HUDEP-2 (cell line): ENCODE measurements at regions not wholly inside any gene's neighbourhood (a gene's known extent, or its start where the extent isn't known, plus 50 kb on each side); places are given as distances from the start of the nearest gene placed in this dataset.

Source experiments
- DNase-seq, 76 experiments: peaks; one replicate each; lab custom pipeline; 2025; ENCODE audit not compliant: unreplicated experiment in 76 of 76; lab: John Stamatoyannopoulos, UW

DNA sequence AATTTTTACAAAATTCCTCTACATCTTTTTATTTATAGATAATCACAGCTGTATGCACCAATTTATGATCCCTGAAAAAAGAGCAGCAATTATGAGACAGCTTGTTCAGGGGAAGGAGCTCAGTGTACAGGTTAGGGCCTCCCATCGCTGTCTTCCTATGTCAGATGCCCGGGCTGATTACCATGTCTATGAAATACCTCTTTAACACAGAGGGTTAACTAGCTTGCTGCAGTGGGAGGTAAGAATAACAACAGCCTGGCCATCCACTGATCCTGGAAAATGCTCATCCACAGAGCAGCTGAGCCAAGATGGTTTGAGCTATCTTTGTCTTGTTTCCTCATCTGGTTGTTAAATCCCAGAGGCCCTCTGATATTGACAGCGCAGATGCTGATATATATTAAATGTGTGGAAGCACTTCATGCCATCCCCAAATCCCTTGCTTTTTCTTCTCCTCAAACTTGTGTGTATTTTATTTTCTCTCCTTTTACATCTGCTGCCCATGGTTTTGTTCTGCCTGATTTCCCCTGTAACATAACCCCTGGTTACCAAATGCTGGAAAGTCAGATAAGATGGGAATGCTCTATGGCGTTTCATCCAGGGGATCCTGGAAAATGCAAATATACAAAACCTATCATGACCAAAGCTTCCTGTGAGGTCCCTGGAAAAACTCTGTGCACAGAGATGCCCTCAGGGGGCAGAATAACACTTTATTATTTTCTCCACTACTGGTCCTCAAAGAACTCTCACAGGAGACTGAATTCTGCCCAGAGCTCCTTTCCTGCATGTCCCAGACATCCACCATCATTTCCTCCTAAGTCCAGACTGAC, 85.8 kb upstream of the PUDP start:
- no peak for DNase-seq

DNA sequence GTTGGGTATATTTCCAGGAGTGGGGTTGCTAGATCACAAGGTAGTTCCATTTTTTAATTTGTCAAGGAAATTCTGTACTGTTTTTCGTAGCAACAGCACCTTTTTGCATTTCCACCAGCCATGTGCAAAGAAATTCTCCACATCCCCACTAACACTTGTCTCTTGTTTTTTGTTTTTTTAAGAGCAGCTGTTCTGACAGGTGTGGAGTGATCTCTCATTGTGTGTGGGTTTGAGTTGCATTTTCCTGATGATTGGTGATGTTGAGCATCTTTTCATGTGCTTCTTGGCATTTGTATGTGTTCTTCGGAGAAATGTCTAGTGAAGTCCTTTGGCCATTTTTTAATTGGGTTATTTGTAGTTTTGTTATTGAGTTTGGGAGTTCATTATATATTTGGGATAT, 80.3 kb upstream of the PUDP start:
- DNase-seq = no peak

DNA sequence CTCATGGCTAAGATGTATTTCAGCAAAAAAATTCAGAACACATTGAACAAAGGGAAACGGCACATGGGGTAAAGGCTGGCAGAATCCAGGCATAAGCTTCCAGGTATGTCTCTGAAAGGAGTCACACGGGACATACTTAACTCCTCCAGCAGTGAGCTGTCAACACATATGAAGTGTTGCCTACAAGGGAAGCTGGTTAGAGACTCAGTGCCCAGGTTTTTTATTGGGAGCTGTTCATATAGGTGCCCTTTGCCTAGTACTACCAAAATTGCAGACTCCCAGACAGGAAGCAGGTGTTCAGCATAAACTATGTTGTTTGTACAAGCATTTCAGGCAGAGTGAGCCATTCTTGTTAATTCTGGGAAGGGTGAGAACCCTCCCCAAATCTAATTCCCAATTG, 77.4 kb upstream of the PUDP start:
- DNase-seq = no peak

DNA sequence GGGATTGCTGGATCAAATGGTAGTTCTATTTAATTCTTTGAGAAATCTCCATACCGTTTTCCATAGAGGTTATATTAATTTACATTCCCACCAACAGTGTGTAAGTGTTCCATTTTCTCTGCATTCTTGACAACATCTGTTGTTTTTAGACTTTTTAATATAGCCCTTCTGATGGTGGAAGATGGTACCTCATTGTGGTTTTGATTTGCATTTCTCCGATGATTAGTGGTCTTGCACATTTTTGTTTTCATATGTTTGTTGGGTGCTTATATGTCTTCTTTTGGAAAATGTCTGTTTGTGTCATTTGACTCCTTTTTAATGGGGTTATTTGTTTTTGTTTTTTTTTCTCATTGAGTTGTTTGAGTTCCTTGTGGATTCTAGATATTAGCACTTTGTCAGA, 75.3 kb upstream of the PUDP start:
- no peak for DNase-seq

DNA sequence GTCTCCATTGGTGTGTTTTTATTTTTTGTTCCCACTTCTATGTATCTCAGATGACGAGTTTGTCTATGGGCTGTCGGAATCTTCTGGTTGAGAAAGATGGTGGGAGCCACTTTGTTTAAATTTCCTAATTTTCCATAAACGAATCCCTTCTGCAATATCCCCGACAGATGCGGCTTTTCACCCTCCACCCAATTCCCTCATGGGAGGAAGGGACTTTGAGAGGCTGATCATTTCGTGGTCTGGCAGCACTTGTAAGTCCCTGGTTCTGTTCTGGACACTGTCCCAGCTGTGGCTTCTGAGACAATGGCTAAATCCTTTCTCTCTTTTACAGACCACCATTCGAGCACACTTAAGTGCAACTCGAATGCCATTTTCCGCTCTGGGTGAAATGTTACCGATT, 72.2 kb upstream of the PUDP start:
- no peak for DNase-seq

DNA sequence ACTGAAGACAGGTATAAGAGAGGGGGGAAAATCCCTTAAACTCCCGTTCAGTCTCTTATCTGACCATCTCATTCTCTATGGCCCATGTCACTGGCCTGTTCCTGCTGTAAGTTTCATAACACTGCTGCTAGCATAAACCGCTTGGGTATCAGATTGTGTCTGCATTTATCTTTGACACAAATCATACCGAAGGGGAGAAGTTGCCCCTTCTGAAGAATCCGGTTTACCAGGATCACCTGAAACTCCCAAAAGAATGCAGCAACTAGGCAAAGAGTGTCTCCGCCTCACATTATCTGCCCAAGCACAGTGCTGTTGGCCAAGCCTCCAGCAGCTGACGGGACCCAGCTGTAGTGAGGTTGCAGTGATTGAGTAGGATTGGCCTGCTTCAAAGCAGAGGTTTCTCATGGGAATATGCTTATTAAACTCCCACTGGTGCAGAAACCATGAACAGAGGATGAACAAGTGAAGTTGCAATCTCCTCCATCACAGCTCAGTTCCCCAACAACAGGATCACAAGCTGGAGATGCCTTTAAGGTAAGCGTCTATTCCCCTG, 71.3 kb upstream of the PUDP start:
- no peak for DNase-seq

DNA sequence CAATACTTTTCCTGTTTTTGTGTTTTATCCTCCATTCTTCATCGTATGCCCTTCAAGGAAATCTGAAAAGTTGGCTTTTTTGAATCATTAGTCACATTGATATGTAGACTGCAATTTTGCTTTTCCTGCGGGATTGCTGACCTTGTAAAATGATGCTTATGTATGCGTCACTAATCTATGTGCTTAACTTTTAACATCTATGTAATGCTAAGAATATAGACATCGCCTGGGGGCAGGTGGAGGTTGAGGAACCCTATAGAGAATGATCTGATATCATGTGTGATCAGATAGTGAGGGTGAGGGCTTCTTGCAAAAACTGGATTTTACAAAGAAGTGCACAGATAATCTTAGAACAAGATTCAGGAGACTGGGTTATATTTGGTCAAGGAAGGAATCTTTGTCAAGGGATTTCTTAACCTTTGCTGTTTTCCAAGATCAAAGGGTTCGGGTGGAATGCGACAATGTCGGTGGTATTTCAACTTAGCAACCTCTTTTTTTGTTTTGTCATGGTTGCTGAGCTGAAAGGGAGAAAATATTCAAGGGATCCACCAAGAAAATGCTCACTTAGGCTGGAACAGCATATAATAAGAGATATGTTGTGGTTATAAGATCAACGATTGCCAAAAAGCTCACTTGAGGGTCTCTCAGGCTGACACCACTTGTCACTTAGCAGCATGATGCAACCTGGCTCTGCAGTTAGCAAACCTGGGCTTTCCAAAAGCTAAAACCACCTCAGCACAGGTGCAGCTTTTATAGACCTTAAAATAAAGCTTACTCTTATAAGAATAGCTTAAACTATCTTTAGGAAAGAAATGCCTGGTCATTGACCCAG, 70.6 kb upstream of the PUDP start:
- DNase-seq = no peak

DNA sequence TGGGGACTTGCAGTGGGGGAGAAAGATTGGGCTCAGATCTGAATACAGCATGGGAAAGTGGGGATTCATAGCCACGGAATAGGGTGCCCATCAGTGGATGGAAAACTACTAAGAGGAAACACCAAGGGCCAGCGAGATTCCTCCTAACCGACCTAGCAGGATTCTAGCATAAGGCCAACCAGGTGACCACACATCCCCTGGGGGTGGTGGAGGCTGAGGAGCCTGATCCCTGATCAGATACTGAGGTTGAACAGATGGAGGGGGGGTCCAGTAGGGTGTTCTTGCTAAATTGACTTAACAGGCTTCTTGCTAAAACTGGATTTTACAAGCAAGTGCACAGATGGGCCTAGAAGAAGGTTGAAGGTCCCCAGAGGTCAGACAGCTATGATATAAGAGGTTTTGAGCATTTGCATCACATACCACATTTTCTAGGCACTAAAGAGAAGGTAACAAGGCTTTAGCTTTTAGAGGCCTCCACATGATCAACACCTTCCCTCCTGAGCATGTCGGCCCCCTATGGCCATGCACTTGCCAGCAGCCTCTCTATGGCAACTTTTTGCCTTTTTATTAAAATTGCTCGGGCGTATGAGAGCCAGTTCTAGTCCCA, 69.1 kb upstream of the PUDP start:
- DNase-seq = no peak

DNA sequence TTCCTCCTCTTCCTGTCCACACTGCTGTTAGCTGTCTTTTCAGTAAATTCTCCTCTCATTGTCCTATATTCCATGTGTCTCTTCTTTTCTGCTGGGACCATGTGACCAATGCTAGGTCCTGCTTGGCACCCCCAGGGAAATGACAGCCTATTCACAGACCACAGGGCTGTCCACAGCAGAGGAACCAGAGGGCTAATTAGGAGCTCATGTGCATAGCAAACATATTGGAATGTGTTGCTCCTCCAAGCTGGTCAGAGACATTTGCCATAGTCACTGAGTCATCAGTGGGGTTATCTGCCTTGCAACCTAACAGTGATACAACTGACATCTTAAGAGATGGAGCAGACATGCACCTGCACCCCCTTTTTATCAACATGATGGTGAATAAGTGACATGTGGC, 67.9 kb upstream of the PUDP start:
- no peak for DNase-seq

DNA sequence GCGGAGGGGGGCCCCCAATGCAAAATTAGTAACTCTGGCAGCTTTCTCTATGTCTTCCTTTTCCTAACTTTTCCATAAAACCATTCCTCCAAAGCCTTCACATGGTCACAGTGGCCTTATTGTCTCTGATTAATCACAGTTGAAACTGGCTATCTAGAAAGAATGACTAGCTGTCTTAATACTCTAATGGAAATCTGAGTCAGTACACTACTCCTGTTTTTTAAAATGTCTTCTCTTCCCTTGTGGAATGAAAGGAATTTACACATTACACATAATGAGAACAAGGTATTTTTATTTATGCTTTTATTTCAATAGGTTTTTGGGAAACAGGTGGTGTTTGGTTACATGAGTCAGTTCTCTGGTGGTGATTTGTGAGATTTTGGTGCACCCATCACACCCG, 66.3 kb upstream of the PUDP start:
- DNase-seq = no peak

DNA sequence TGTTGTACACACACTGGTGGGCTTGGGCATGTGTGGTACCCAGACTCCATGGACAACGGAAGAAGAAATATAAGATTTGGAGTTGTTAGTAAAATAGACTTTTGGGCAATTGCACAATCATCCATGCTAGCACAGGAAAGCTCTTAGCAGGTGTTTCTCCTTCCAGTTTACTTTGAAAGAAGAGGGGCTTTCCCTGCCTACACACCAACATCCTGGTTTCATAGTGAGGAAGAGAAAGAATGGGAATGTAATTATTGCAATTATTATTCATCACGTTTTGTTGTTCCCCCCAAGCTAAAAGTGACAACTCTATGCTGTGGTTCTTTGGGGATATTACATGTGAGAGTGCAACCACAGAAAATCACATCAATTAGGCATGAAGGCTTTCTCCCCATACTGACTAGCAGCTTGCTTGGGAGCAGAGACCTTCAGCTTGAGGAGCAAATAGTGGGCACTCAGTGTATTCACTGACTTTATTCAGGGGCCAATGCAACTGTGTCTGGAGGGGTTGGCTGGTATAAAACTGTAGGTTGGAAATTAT, 57.2 kb upstream of the PUDP start:
- DNase-seq = no peak

DNA sequence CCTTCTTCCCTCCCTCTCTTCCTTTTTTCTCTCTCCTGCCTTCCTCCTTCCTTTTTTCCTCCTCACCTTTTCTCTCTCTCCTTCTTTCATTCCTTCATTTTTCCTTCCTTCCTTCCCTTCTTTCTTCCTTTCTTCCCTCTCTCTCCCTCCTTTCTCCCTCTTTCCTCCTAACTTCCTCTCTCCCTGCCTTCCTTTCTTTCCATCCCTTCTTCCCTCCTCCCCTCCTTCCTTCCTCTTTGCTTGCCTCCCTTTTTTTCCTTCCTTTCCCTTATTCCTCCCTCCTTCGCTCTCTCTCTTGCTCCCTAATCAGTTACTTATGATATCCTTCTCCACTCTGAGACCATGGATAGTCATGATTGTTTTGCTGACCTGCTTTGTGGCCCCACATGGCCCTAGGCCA, 56.7 kb upstream of the PUDP start:
- DNase-seq = no peak

DNA sequence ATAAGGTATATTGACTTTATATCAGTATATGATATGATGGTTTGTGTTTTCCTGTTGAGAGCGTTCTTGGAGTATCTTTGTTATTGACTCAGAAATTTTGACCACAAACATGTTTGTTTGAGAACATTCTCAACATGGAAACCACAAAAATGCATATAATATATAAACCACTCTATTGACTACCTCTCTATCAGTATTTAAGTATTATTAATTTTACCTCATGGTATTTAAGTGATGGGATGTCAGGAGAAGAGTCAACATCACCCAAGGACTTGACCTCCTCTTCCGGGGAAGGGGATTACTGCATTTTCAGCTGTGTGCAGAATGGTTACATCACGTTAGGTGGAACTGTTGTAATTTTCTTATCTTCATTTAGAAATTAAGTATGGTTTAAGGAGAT, 54.3 kb upstream of the PUDP start:
- no peak for DNase-seq

DNA sequence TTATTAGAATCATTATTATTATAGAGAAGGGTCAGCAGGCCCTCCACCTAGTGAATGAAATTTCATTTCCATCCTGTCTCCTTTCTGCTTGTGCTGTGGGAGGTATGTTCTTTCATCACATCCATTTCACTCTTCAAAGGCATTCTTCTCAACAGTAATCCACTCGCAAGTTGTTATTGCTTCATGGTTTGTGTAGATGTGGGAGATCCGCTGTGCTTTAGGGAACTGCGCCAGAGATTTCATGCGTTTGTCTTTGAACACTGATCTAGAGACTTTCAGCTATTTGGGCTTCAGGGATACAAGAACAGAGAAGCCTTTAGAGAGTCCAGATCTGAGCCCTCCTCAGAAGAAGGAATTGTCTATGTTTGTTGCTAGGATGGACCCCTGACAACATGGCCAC, 53.5 kb upstream of the PUDP start:
- no peak for DNase-seq

DNA sequence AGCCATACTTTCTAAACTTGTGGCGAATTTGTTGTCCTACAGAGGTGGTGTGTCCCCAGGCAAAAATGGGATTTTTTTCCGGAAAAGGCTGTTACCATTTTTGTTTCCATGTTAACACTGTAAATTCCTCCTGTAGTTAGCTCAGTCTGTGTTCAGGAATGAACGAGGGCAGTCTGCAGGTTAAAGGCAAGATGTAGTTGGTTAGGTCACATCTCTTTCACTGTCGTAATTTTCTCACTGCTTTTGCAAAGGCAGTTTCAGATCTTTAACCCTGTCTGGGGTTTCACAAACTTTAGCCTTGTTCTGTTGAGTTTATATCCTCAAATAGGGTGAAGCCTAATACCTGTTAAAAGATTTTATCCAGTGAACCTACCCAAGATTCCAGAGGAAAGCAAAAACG, 50.5 kb upstream of the PUDP start:
- no peak for DNase-seq
